IMR-90 (cell line): ENCODE measurements at regions not wholly inside any gene's neighbourhood (a gene's known extent, or its start where the extent isn't known, plus 50 kb on each side); places are given as distances from the start of the nearest gene placed in this dataset.

ENCODE experiments used
- ATAC-seq: fragments of 200-7000 bp; cut with Tn5 transposase; 2 replicates; pipeline ENCODE4 v1.9.1; 2020; ENCODE audit warnings: low read depth, mild to moderate bottlenecking, moderate library complexity
- BruUV-seq: library from RNA; stranded (reverse); fragments of 400-500 nt; replicated peaks from 2 replicates; lab custom pipeline; 2021; lab: Mats Ljungman, UMichigan
- CTCF ChIA-PET: fragments of 300-600 bp; formaldehyde crosslinking; extraction: SDS; loops from one replicate; lab custom pipeline; 2021; ENCODE audit warnings: antibody characterized with exemption; lab: Yijun Ruan, JAX
- POLR2A ChIA-PET: fragments of 300-600 bp; sonication (Branson Sonifier 250); formaldehyde crosslinking; loops from one replicate; lab custom pipeline; 2022; ENCODE audit warnings: antibody characterized with exemption; ENCODE audit not compliant: unreplicated experiment; lab: Charles Lee
- DNase-seq: peaks from one replicate; pipeline ENCODE4 v3.0.0; 2013
- H2AFZ ChIP-seq: replicated peaks from 2 replicates; pipeline ENCODE3; 2013; ENCODE audit warnings: low read length, mild to moderate bottlenecking; ENCODE audit not compliant: poor library complexity
- H2AK5ac ChIP-seq: 2 replicates; pipeline ENCODE4 v1.6.1; 2013; ENCODE audit warnings: low read depth, low read length, inconsistent platforms
- H2AK9ac ChIP-seq: replicated peaks from 2 replicates; pipeline ENCODE3; 2013; ENCODE audit warnings: mild to moderate bottlenecking, low read depth, low read length, moderate library complexity; ENCODE audit not compliant: poor library complexity
- H2BK120ac ChIP-seq: 2 replicates; pipeline ENCODE4 v1.6.1; 2013; ENCODE audit warnings: low read depth, low read length, inconsistent platforms
- H2BK15ac ChIP-seq: 3 replicates; pipeline ENCODE4 v1.6.1; 2013; ENCODE audit warnings: low read depth, low read length, inconsistent platforms
- H2BK20ac ChIP-seq: 2 replicates; pipeline ENCODE4 v1.6.1; 2013; ENCODE audit warnings: low read depth, mild to moderate bottlenecking, inconsistent platforms, low read length, moderate library complexity
- H2BK5ac ChIP-seq: 2 replicates; pipeline ENCODE4 v1.6.1; 2013; ENCODE audit warnings: mild to moderate bottlenecking, low read depth, low read length, inconsistent platforms; ENCODE audit not compliant: poor library complexity, severe bottlenecking
- H3K14ac ChIP-seq: replicated peaks from 2 replicates; pipeline ENCODE4 v1.6.1; 2013; ENCODE audit warnings: low read depth, low read length, inconsistent platforms
- H3K18ac ChIP-seq: 2 replicates; pipeline ENCODE4 v1.6.1; 2013; ENCODE audit warnings: low read depth, low read length, control low read depth
- H3K23ac ChIP-seq: 2 replicates; pipeline ENCODE4 v1.6.1; 2013; ENCODE audit warnings: low read depth, low read length, inconsistent platforms
- H3K27ac ChIP-seq: 2 replicates; pipeline ENCODE4 v1.5.1; 2013; ENCODE audit warnings: mild to moderate bottlenecking, control low read depth, low read length; ENCODE audit not compliant: insufficient read depth
- H3K27me3 ChIP-seq: 2 replicates; pipeline ENCODE4 v1.6.1; 2013; ENCODE audit warnings: low read length; ENCODE audit not compliant: control insufficient read depth, insufficient read depth
- H3K36me3 ChIP-seq: 2 replicates; pipeline ENCODE4 v1.6.1; 2013; ENCODE audit warnings: low read length, mixed read lengths; ENCODE audit not compliant: control insufficient read depth, insufficient read depth
- H3K4ac ChIP-seq: 2 replicates; pipeline ENCODE4 v1.6.1; 2013; ENCODE audit warnings: low read depth, low read length, inconsistent platforms
- H3K4me1 ChIP-seq: 2 replicates; pipeline ENCODE4 v1.6.1; 2013; ENCODE audit warnings: low read length, mixed read lengths; ENCODE audit not compliant: control insufficient read depth, insufficient read depth
- H3K4me2 ChIP-seq: 2 replicates; pipeline ENCODE4 v1.6.1; 2013; ENCODE audit warnings: low read depth, mild to moderate bottlenecking, control low read depth, low read length, moderate library complexity
- H3K4me3 ChIP-seq: 2 replicates; pipeline ENCODE4 v1.5.1; 2013; ENCODE audit warnings: low read depth, mild to moderate bottlenecking, control low read depth, low read length, moderate library complexity; ENCODE audit not compliant: insufficient read depth
- H3K56ac ChIP-seq: 2 replicates; pipeline ENCODE4 v1.6.1; 2013; ENCODE audit warnings: low read length, inconsistent platforms; ENCODE audit not compliant: insufficient read depth; ENCODE audit errors: extremely low read depth
- H3K79me1 ChIP-seq, 2 experiments: 2 replicates each; pipeline ENCODE4 v1.6.1; 2013; ENCODE audit warnings: low read length in 2 of 2, inconsistent platforms in 1 of 2, low read depth in 1 of 2
- H3K9ac ChIP-seq: 2 replicates; pipeline ENCODE4 v1.6.1; 2013; ENCODE audit warnings: low read depth, low read length, control low read depth
- H3K9me1 ChIP-seq: 2 replicates; pipeline ENCODE4 v1.6.1; 2013; ENCODE audit warnings: low read length, inconsistent platforms; ENCODE audit not compliant: insufficient read depth
- H3K9me3 ChIP-seq: 2 replicates; pipeline ENCODE4 v1.6.1; 2013; ENCODE audit warnings: low read length; ENCODE audit not compliant: control insufficient read depth, insufficient read depth
- H4K20me1 ChIP-seq: 2 replicates; pipeline ENCODE4 v1.6.1; 2013; ENCODE audit warnings: low read length, inconsistent platforms; ENCODE audit not compliant: insufficient read depth
- H4K5ac ChIP-seq: 2 replicates; pipeline ENCODE4 v1.6.1; 2013; ENCODE audit warnings: mild to moderate bottlenecking, low read depth, low read length, control low read depth
- H4K8ac ChIP-seq, 2 experiments: 2 replicates each; pipeline ENCODE4 v1.6.1; 2013; ENCODE audit warnings: low read depth in 2 of 2, low read length in 2 of 2, control low read depth in 1 of 2, inconsistent platforms in 1 of 2
- H4K91ac ChIP-seq: 2 replicates; pipeline ENCODE4 v1.6.1; 2013; ENCODE audit warnings: low read depth, low read length, inconsistent platforms; ENCODE audit not compliant: insufficient read depth
- BHLHE40 ChIP-seq: fragments of 150-350 bp; IDR thresholded peaks from 2 replicates; pipeline ENCODE4 v1.6.1; 2016; ENCODE audit warnings: mild to moderate bottlenecking, low read depth, low read length
- CEBPB ChIP-seq: IDR thresholded peaks from 2 replicates; pipeline ENCODE4 v1.6.1; 2012; ENCODE audit warnings: low read depth, low read length, improper control_type of control experiment
- CHD1 ChIP-seq: IDR thresholded peaks from 2 replicates; pipeline ENCODE4 v1.6.1; 2012; ENCODE audit warnings: low read depth, low read length, improper control_type of control experiment
- MAFK ChIP-seq: IDR thresholded peaks from 2 replicates; pipeline ENCODE4 v1.6.1; 2012; ENCODE audit warnings: low read depth, low read length, improper control_type of control experiment
- MAZ ChIP-seq: IDR thresholded peaks from 2 replicates; pipeline ENCODE4 v1.6.1; 2012; ENCODE audit warnings: low read depth, mild to moderate bottlenecking, low read length, improper control_type of control experiment, moderate library complexity, borderline replicate concordance
- MXI1 ChIP-seq: IDR thresholded peaks from 2 replicates; pipeline ENCODE4 v1.6.1; 2012; ENCODE audit warnings: low read depth, mild to moderate bottlenecking, low read length, moderate library complexity, borderline replicate concordance
- NFE2L2 ChIP-seq: fragments of 150-350 bp; IDR thresholded peaks from 2 replicates; pipeline ENCODE4 v1.6.1; 2016; ENCODE audit warnings: low read depth, mild to moderate bottlenecking, low read length
- RAD21 ChIP-seq: IDR thresholded peaks from 2 replicates; pipeline ENCODE4 v1.6.1; 2012; ENCODE audit warnings: low read length, improper control_type of control experiment
- RCOR1 ChIP-seq: IDR thresholded peaks from 2 replicates; pipeline ENCODE4 v1.6.1; 2012; ENCODE audit warnings: mild to moderate bottlenecking, low read length, improper control_type of control experiment; ENCODE audit not compliant: insufficient replicate concordance
- RFX5 ChIP-seq: IDR thresholded peaks from 2 replicates; pipeline ENCODE4 v1.8.0; 2012; ENCODE audit warnings: low read depth, mild to moderate bottlenecking, low read length, moderate library complexity
- SMC3 ChIP-seq: fragments of 150-350 bp; IDR thresholded peaks from 2 replicates; pipeline ENCODE4 v1.6.1; 2016; ENCODE audit warnings: low read depth, mild to moderate bottlenecking, antibody characterized with exemption, low read length, moderate library complexity
- USF2 ChIP-seq: fragments of 150-350 bp; IDR thresholded peaks from 2 replicates; pipeline ENCODE4 v1.6.1; 2017; ENCODE audit warnings: mild to moderate bottlenecking, antibody characterized with exemption, low read length, low read depth
- WGBS, 2 experiments: methylation state at CpG; one replicate each; pipeline versions ENCODE4 v1.1.5 to v1.1.7; 2013; ENCODE audit warnings: missing lambda C conversion rate in 2 of 2; ENCODE audit not compliant: insufficient read length in 1 of 2; ENCODE audit errors: extremely low coverage in 2 of 2; 5-methylcytosine and 5-hydroxymethylcytosine counted together
- dilution Hi-C: fragments of 300-500 bp; cut with HindIII; formaldehyde crosslinking; loops from one replicate; pipeline ENCODE4 v1.14.3; 2018; ENCODE audit warnings: low sequenced_read_pairs; ENCODE audit not compliant: unreplicated experiment
- in situ Hi-C: fragments of 300-500 bp; cut with MboI; formaldehyde crosslinking; loops from 3 replicates; pipeline ENCODE4 v1.14.3; 2019; ENCODE audit warnings: low sequenced_read_pairs, inconsistent platforms, mixed read lengths
- intact Hi-C: fragments of 100-400 bp; cut with micrococcal nuclease; formaldehyde crosslinking; loops from 2 replicates; pipeline ENCODE4 v1.10.0; 2022

- Histone ChIP-seq H2BK120ac (no peak overlapping the region), H3K4me1 (no peaks in the 10 kb centered on the region), H4K20me1 (no peaks in the 10 kb centered on the region), H3K27me3 (no peaks in the 10 kb centered on the region), H3K27ac (no peak overlapping the region), H2BK20ac (no peak overlapping the region), H2AK9ac (no peak overlapping the region), H2BK5ac (no peak overlapping the region), H3K14ac (no peak overlapping the region), H3K9ac (no peak overlapping the region), H3K4me2 (no peak overlapping the region), H4K5ac (no peak overlapping the region), H3K79me1 (no peaks in the 10 kb centered on the region), H2BK15ac (no peak overlapping the region), H3K4me3 (no peak overlapping the region), H2AFZ (no peak overlapping the region), H3K23ac (no peak overlapping the region), H2AK5ac (no peak overlapping the region), H3K36me3 (no peaks in the 10 kb centered on the region), H4K91ac (no peak overlapping the region), H3K18ac (no peak overlapping the region), H3K56ac (no peak overlapping the region), H4K8ac (no peak overlapping the region), H3K9me3 (peaks cover 11% of the 10 kb centered on the region), H3K4ac (no peak overlapping the region), H3K9me1 (no peaks in the 10 kb centered on the region)
- BruUV-seq, result no TSS peak
- CTCF ChIA-PET, result no interaction called here
- WGBS, 2 experiments, result no CpG with 5 or more reads among the region's 7 CpGs
- no peak for TF ChIP-seq MAFK
- TF ChIP-seq MAZ, result no peak
- TF ChIP-seq USF2, result no peak
- no peak for TF ChIP-seq SMC3
- TF ChIP-seq RCOR1, result no peak
- TF ChIP-seq NFE2L2, result no peak
- no peak for TF ChIP-seq CEBPB
- TF ChIP-seq RFX5, result no peak
- no peak for TF ChIP-seq MXI1
- TF ChIP-seq CHD1, result no peak
- no peak for TF ChIP-seq RAD21
- no peak for TF ChIP-seq BHLHE40
- POLR2A ChIA-PET, result no interaction called here
- ATAC-seq (no peak), DNase-seq (no peak)
- in situ Hi-C loops, result no loop called here
- dilution Hi-C loops, result no loop called here
- intact Hi-C loops, result no loop called here
Observed at GRCh38 chr3:3315846-3316245, 136.4 kb upstream of the CRBN start.
